Lower lobe of right lung (tissue), 2 donors: ENCODE measurements at regions not wholly inside any gene's neighbourhood (a gene's known extent, or its start where the extent isn't known, plus 50 kb on each side); places are given as distances from the start of the nearest gene placed in this dataset.

Experiments
- ATAC-seq, 2 donors: fragments of 200-7000 bp; cut with Tn5 transposase; one replicate each; pipeline ENCODE4 v1.9.1; 2020 to 2022; ENCODE audit warnings: mild to moderate bottlenecking in 2 of 2, moderate library complexity in 2 of 2
- DNase-seq: peaks from one replicate; pipeline ENCODE4 v3.0.0-alpha.2; 2020
- H3K27ac ChIP-seq: fragments of 200-600 bp; one replicate; pipeline ENCODE4 v1.8.0; 2022
- H3K27me3 ChIP-seq: fragments of 200-600 bp; one replicate; pipeline ENCODE4 v1.8.0; 2022; ENCODE audit warnings: low read depth
- H3K36me3 ChIP-seq: fragments of 200-600 bp; one replicate; pipeline ENCODE4 v1.8.0; 2022; ENCODE audit warnings: mild to moderate bottlenecking
- H3K4me1 ChIP-seq: fragments of 200-600 bp; one replicate; pipeline ENCODE4 v1.8.0; 2022
- H3K4me3 ChIP-seq: fragments of 200-600 bp; one replicate; pipeline ENCODE4 v1.8.0; 2022; ENCODE audit warnings: mild to moderate bottlenecking
- H3K9me3 ChIP-seq: fragments of 200-600 bp; one replicate; pipeline ENCODE4 v1.8.0; 2022
- CTCF ChIP-seq: fragments of 200-600 bp; IDR thresholded peaks from one replicate; pipeline ENCODE4 v1.8.0; 2022; ENCODE audit warnings: antibody characterized with exemption, mild to moderate bottlenecking
- intact Hi-C: fragments of 100-400 bp; cut with DNase I; formaldehyde crosslinking; loops from one replicate; pipeline ENCODE4 v1.11.0; 2022
- donor health status: DM: no; HTN: yes; CAD: no; lungs with severe emphysema.

GRCh38 chr4:144384408-144384807 is 243.9 kb upstream of the GYPA start:
- Histone ChIP-seq H3K27ac (no peak overlapping the region), H3K36me3 (no peaks in the 10 kb centered on the region), H3K9me3 (peaks cover 12% of the 10 kb centered on the region), H3K27me3 (no peaks in the 10 kb centered on the region), H3K4me1 (no peaks in the 10 kb centered on the region), H3K4me3 (no peak overlapping the region)
- DNase-seq (no peak), ATAC-seq (no peak)
- TF ChIP-seq CTCF, result no peak
- intact Hi-C loops, result no loop called here

GRCh38 chr4:144399927-144400326 is 246.0 kb upstream of the HHIP start:
- H3K9me3 ChIP-seq, result no peaks in the 10 kb centered on the region
- ATAC-seq, result no peak

GRCh38 chr4:144402176-144402575 is 243.8 kb upstream of the HHIP start:
- no peaks in the 10 kb centered on the region for H3K27me3 ChIP-seq
- H3K4me3 ChIP-seq, result no peak overlapping the region
- TF ChIP-seq CTCF, result no peak
- H3K36me3 ChIP-seq, result no peaks in the 10 kb centered on the region
- intact Hi-C loops, result no loop called here
- ATAC-seq (no peak), DNase-seq (no peak)
- H3K27ac ChIP-seq, result no peak overlapping the region
- H3K4me1 ChIP-seq, result no peaks in the 10 kb centered on the region
- no peaks in the 10 kb centered on the region for H3K9me3 ChIP-seq

More at GRCh38 chr4:144399927-144400326, 246.0 kb upstream of the HHIP start:
- no peak for TF ChIP-seq CTCF
- Histone ChIP-seq H3K36me3 (no peaks in the 10 kb centered on the region), H3K27ac (no peak overlapping the region), H3K27me3 (no peaks in the 10 kb centered on the region), H3K4me3 (no peak overlapping the region), H3K4me1 (no peaks in the 10 kb centered on the region)
- intact Hi-C loops, result no loop called here
- no peak for DNase-seq

- no peaks in the 10 kb centered on the region for H3K4me1 ChIP-seq
- no peak for TF ChIP-seq CTCF
- H3K27ac ChIP-seq, result no peak overlapping the region
- no peaks in the 10 kb centered on the region for H3K27me3 ChIP-seq
- H3K4me3 ChIP-seq, result no peak overlapping the region
- H3K9me3 ChIP-seq, result no peaks in the 10 kb centered on the region
- DNase-seq (no peak), ATAC-seq (no peak)
- H3K36me3 ChIP-seq, result no peaks in the 10 kb centered on the region
- intact Hi-C loops, result no loop called here
Observed at GRCh38 chr4:144402999-144403398, 243.0 kb upstream of the HHIP start.

GRCh38 chr4:144403893-144404292 is 242.1 kb upstream of the HHIP start:
- DNase-seq (no peak), ATAC-seq (no peak)
- no peaks in the 10 kb centered on the region for H3K27me3 ChIP-seq
- no peak for TF ChIP-seq CTCF
- H3K27ac ChIP-seq, result no peak overlapping the region
- no peaks in the 10 kb centered on the region for H3K36me3 ChIP-seq
- H3K9me3 ChIP-seq, result no peaks in the 10 kb centered on the region
- no peak overlapping the region for H3K4me3 ChIP-seq
- intact Hi-C loops, result no loop called here
- no peaks in the 10 kb centered on the region for H3K4me1 ChIP-seq

- no peaks in the 10 kb centered on the region for H3K4me1 ChIP-seq
- ATAC-seq (no peak), DNase-seq (no peak)
- H3K27ac ChIP-seq, result no peak overlapping the region
- intact Hi-C loops, result no loop called here
- H3K36me3 ChIP-seq, result no peaks in the 10 kb centered on the region
- no peak for TF ChIP-seq CTCF
- H3K27me3 ChIP-seq, result no peaks in the 10 kb centered on the region
- H3K9me3 ChIP-seq, result no peaks in the 10 kb centered on the region
- no peak overlapping the region for H3K4me3 ChIP-seq
Observed at GRCh38 chr4:144409525-144409924, 236.4 kb upstream of the HHIP start.
